ENCODE measurements at regions not wholly inside any gene's neighbourhood (a gene's known extent, or its start where the extent isn't known, plus 50 kb on each side); places are given as distances from the start of the nearest gene placed in this dataset.
"Not testable (repeated sequence)": the region's sequence is repeated elsewhere in the genome, so short reads cannot be mapped to it uniquely, and the experiment has no call there.

GRCh38 chr13:30520571-30520970, 54.8 kb upstream of the HMGB1 start:
- DNase-seq (ENCODE audit: low read depth, low spot score) (no peak), FAIRE-seq (no peak)
- no peaks in the 10 kb centered on the region for H3K27me3 ChIP-seq (ENCODE audit: control insufficient read depth, extremely low read depth, insufficient read depth, low read length)
- H3K9me3 ChIP-seq (ENCODE audit: control insufficient read depth, low read depth, low read length): no peaks in the 10 kb centered on the region
- no peak overlapping the region for H3K4me3 ChIP-seq (ENCODE audit: control insufficient read depth in 2 of 3, extremely low read depth in 1 of 3, insufficient read depth in 2 of 3, low read depth in 1 of 3, low read length in 3 of 3)
- H3K79me2 ChIP-seq (ENCODE audit: control insufficient read depth, insufficient read depth, low read length): no peaks in the 10 kb centered on the region
- no peaks in the 10 kb centered on the region for H4K20me1 ChIP-seq (ENCODE audit: control insufficient read depth, extremely low read depth, insufficient read depth, low read length)
- H3K4me2 ChIP-seq (ENCODE audit: control insufficient read depth, extremely low read depth, insufficient read depth, low read depth, low read length): no peak overlapping the region
- no peaks in the 10 kb centered on the region for H3K4me1 ChIP-seq (ENCODE audit: control insufficient read depth, extremely low read depth, insufficient read depth, low read length)
- no peak overlapping the region for H3K27ac ChIP-seq (ENCODE audit: control insufficient read depth, insufficient read depth, low read length)
- H3K36me3 ChIP-seq (ENCODE audit: control insufficient read depth in 2 of 2, extremely low read depth in 1 of 2, insufficient read depth in 2 of 2, low read length in 2 of 2): no peaks in the 10 kb centered on the region
- H3K9ac ChIP-seq (ENCODE audit: control insufficient read depth, extremely low read depth, insufficient read depth, low read length): no peak overlapping the region
- dilution Hi-C loops (cut with MboI; ENCODE audit: extremely low pct_ligation_motif_present, low sequenced_read_pairs): no loop called here
- no peak overlapping the region for H2AFZ ChIP-seq (ENCODE audit: control insufficient read depth, low read length)
- TF ChIP-seq EZH2 (IDR thresholded peaks at IDR 0.05; ENCODE audit: low read length) (no peak), CTCF (optimal IDR thresholded peaks at IDR 0.05 in 1 of 3, IDR thresholded peaks at IDR 0.05 in 1 of 3, conservative IDR thresholded peaks at IDR 0.05 in 1 of 3; ENCODE audit: extremely low read depth in 1 of 3, insufficient read depth in 2 of 3, low read length in 3 of 3) (no peak)
- no peaks in the 10 kb centered on the region for H3K9me1 ChIP-seq (ENCODE audit: control insufficient read depth, extremely low read depth, insufficient read depth, low read length)

GRCh38 chr13:30523211-30523610, 57.5 kb upstream of the HMGB1 start:
- DNase-seq (ENCODE audit: low read depth, low spot score): no peak
- Histone ChIP-seq H2AFZ (ENCODE audit: control insufficient read depth, low read length) (no peak overlapping the region), H3K9me3 (ENCODE audit: control insufficient read depth, low read depth, low read length) (no peaks in the 10 kb centered on the region), H3K36me3 (ENCODE audit: control insufficient read depth in 2 of 2, extremely low read depth in 1 of 2, insufficient read depth in 2 of 2, low read length in 2 of 2) (no peaks in the 10 kb centered on the region), H3K4me3 (ENCODE audit: control insufficient read depth in 2 of 3, extremely low read depth in 1 of 3, insufficient read depth in 2 of 3, low read depth in 1 of 3, low read length in 3 of 3) (no peak overlapping the region), H4K20me1 (ENCODE audit: control insufficient read depth, extremely low read depth, insufficient read depth, low read length) (no peaks in the 10 kb centered on the region), H3K4me2 (ENCODE audit: control insufficient read depth, extremely low read depth, insufficient read depth, low read depth, low read length) (no peak overlapping the region), H3K79me2 (ENCODE audit: control insufficient read depth, insufficient read depth, low read length) (no peaks in the 10 kb centered on the region), H3K27ac (ENCODE audit: control insufficient read depth, insufficient read depth, low read length) (no peak overlapping the region), H3K4me1 (ENCODE audit: control insufficient read depth, extremely low read depth, insufficient read depth, low read length) (no peaks in the 10 kb centered on the region), H3K9me1 (ENCODE audit: control insufficient read depth, extremely low read depth, insufficient read depth, low read length) (no peaks in the 10 kb centered on the region), H3K9ac (ENCODE audit: control insufficient read depth, extremely low read depth, insufficient read depth, low read length) (no peak overlapping the region), H3K27me3 (ENCODE audit: control insufficient read depth, extremely low read depth, insufficient read depth, low read length) (no peaks in the 10 kb centered on the region)
- dilution Hi-C loops (cut with MboI; ENCODE audit: extremely low pct_ligation_motif_present, low sequenced_read_pairs): no loop called here
- no peak for FAIRE-seq
- TF ChIP-seq CTCF (optimal IDR thresholded peaks at IDR 0.05 in 1 of 3, IDR thresholded peaks at IDR 0.05 in 1 of 3, conservative IDR thresholded peaks at IDR 0.05 in 1 of 3; ENCODE audit: extremely low read depth in 1 of 3, insufficient read depth in 2 of 3, low read length in 3 of 3) (no peak), EZH2 (IDR thresholded peaks at IDR 0.05; ENCODE audit: low read length) (no peak)

GRCh38 chr13:30523817-30524216, 58.1 kb upstream of the HMGB1 start:
- H3K27ac ChIP-seq (ENCODE audit: control insufficient read depth, insufficient read depth, low read length); H2AFZ ChIP-seq (ENCODE audit: control insufficient read depth, low read length); FAIRE-seq; H3K36me3 ChIP-seq (ENCODE audit: control insufficient read depth in 2 of 2, extremely low read depth in 1 of 2, insufficient read depth in 2 of 2, low read length in 2 of 2); DNase-seq (ENCODE audit: low read depth, low spot score); H3K9me3 ChIP-seq (ENCODE audit: control insufficient read depth, low read depth, low read length); H3K9ac ChIP-seq (ENCODE audit: control insufficient read depth, extremely low read depth, insufficient read depth, low read length); H3K4me1 ChIP-seq (ENCODE audit: control insufficient read depth, extremely low read depth, insufficient read depth, low read length); H4K20me1 ChIP-seq (ENCODE audit: control insufficient read depth, extremely low read depth, insufficient read depth, low read length); H3K9me1 ChIP-seq (ENCODE audit: control insufficient read depth, extremely low read depth, insufficient read depth, low read length); H3K4me2 ChIP-seq (ENCODE audit: control insufficient read depth, extremely low read depth, insufficient read depth, low read depth, low read length); H3K27me3 ChIP-seq (ENCODE audit: control insufficient read depth, extremely low read depth, insufficient read depth, low read length); H3K4me3 ChIP-seq (ENCODE audit: control insufficient read depth in 2 of 3, extremely low read depth in 1 of 3, insufficient read depth in 2 of 3, low read depth in 1 of 3, low read length in 3 of 3); dilution Hi-C loops (cut with MboI; ENCODE audit: extremely low pct_ligation_motif_present, low sequenced_read_pairs); H3K79me2 ChIP-seq (ENCODE audit: control insufficient read depth, insufficient read depth, low read length): not testable (repeated sequence)

- H3K4me2 ChIP-seq (ENCODE audit: control insufficient read depth, extremely low read depth, insufficient read depth, low read depth, low read length); H3K9ac ChIP-seq (ENCODE audit: control insufficient read depth, extremely low read depth, insufficient read depth, low read length); H3K27me3 ChIP-seq (ENCODE audit: control insufficient read depth, extremely low read depth, insufficient read depth, low read length); dilution Hi-C loops (cut with MboI; ENCODE audit: extremely low pct_ligation_motif_present, low sequenced_read_pairs); H3K27ac ChIP-seq (ENCODE audit: control insufficient read depth, insufficient read depth, low read length); H3K4me1 ChIP-seq (ENCODE audit: control insufficient read depth, extremely low read depth, insufficient read depth, low read length); H3K79me2 ChIP-seq (ENCODE audit: control insufficient read depth, insufficient read depth, low read length); H3K9me3 ChIP-seq (ENCODE audit: control insufficient read depth, low read depth, low read length); H3K36me3 ChIP-seq (ENCODE audit: control insufficient read depth in 2 of 2, extremely low read depth in 1 of 2, insufficient read depth in 2 of 2, low read length in 2 of 2); H4K20me1 ChIP-seq (ENCODE audit: control insufficient read depth, extremely low read depth, insufficient read depth, low read length); H2AFZ ChIP-seq (ENCODE audit: control insufficient read depth, low read length); H3K4me3 ChIP-seq (ENCODE audit: control insufficient read depth in 2 of 3, extremely low read depth in 1 of 3, insufficient read depth in 2 of 3, low read depth in 1 of 3, low read length in 3 of 3); H3K9me1 ChIP-seq (ENCODE audit: control insufficient read depth, extremely low read depth, insufficient read depth, low read length); DNase-seq (ENCODE audit: low read depth, low spot score): not testable (repeated sequence)
- FAIRE-seq: peak; percentile 36
These were observed 59.5 kb upstream of the HMGB1 start for GRCh38 chr13:30525212-30525611.
